Activated CD4-positive, alpha-beta memory T cell treated with anti-CD3 and anti-CD28 coated beads for 36 hours (primary cell): ENCODE measurements at regions not wholly inside any gene's neighbourhood (a gene's known extent, or its start where the extent isn't known, plus 50 kb on each side); places are given as distances from the start of the nearest gene placed in this dataset.
"Not testable (repeated sequence)": the region's sequence is repeated elsewhere in the genome, so short reads cannot be mapped to it uniquely, and the experiment has no call there.

ENCODE experiments used
- CTCF ChIA-PET: fragments of 350-600 bp; sonication (Branson Sonifier 250); formaldehyde crosslinking; loops from one replicate; lab custom pipeline; 2021; ENCODE audit warnings: antibody characterized with exemption, inconsistent platforms; lab: Charles Lee
- POLR2A ChIA-PET: fragments of 350-600 bp; sonication (Branson Sonifier 250); formaldehyde crosslinking; loops from one replicate; lab custom pipeline; 2021; ENCODE audit warnings: antibody characterized with exemption; lab: Charles Lee
- DNase-seq: peaks from one replicate; pipeline ENCODE4 v3.0.0-alpha.2; 2020
- H3K27ac Mint-ChIP-seq: one replicate; pipeline ENCODE4 v1.8.0; 2021; ENCODE audit warnings: mixed read lengths
- H3K27me3 Mint-ChIP-seq: one replicate; pipeline ENCODE4 v1.8.0; 2021; ENCODE audit warnings: mixed read lengths
- H3K36me3 Mint-ChIP-seq: one replicate; pipeline ENCODE4 v1.8.0; 2021; ENCODE audit warnings: mixed read lengths
- H3K4me1 Mint-ChIP-seq: one replicate; pipeline ENCODE4 v1.8.0; 2021; ENCODE audit warnings: low read depth, mixed read lengths
- H3K4me3 Mint-ChIP-seq: one replicate; pipeline ENCODE4 v1.8.0; 2021; ENCODE audit warnings: mild to moderate bottlenecking, mixed read lengths
- H3K9me3 Mint-ChIP-seq: one replicate; pipeline ENCODE4 v1.8.0; 2021; ENCODE audit warnings: mixed read lengths
- intact Hi-C: fragments of 100-400 bp; cut with micrococcal nuclease; formaldehyde crosslinking; loops from one replicate; pipeline ENCODE4 v1.15.1; 2023

DNA sequence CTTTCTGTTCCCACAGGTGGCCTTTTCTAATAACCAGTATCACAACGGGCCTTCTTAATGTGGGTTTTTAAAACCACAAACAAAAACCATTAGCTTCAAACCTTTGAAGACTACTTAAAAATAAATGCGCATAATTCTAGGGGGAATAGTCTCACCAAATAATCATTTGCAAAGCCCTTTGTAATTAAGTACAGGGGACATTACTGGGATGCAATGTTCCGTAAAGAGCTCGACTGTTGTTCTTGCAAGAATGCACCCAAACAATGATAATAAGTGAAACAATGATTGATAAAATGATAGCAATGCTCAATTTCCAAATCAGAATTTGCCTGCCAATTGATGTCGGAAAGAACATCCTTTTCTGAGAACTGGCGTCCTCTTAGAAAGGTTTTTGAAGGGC, 589.1 kb upstream of the ADARB2 start:
- no peak overlapping the region for H3K4me3 Mint-ChIP-seq
- ChIA-PET CTCF (no interaction called here), POLR2A (no interaction called here)
- no peak for DNase-seq
- intact Hi-C loops = no loop called here
- H3K9me3 Mint-ChIP-seq = no peaks in the 10 kb centered on the region
- no peak overlapping the region for H3K27ac Mint-ChIP-seq
- H3K36me3 Mint-ChIP-seq = no peaks in the 10 kb centered on the region
- H3K27me3 Mint-ChIP-seq = peaks cover 1% of the 10 kb centered on the region
- no peaks in the 10 kb centered on the region for H3K4me1 Mint-ChIP-seq

DNA sequence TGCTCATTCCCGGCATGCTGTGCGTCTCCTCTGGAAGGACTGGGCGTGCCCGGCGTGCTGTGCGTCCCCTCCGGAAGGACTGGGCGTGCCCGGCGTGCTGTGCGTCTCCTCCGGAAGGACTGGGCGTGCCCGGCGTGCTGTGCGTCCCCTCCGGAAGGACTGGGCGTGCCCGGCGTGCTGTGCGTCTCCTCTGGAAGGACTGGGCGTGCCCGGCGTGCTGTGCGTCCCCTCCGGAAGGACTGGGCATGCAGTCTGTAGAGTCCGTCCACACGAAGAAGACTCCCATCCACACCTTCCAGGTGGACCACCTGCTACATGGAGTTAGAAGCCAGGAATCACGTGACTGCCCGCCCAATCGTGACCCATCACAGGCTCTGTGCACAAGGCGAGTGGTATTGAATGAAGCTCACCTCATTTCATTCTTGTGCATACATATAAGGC, 577.7 kb upstream of the ADARB2 start:
- DNase-seq, H3K36me3 Mint-ChIP-seq, intact Hi-C loops, H3K27me3 Mint-ChIP-seq, H3K9me3 Mint-ChIP-seq, H3K4me1 Mint-ChIP-seq, POLR2A ChIA-PET, CTCF ChIA-PET, H3K4me3 Mint-ChIP-seq, H3K27ac Mint-ChIP-seq: not testable (repeated sequence)

DNA sequence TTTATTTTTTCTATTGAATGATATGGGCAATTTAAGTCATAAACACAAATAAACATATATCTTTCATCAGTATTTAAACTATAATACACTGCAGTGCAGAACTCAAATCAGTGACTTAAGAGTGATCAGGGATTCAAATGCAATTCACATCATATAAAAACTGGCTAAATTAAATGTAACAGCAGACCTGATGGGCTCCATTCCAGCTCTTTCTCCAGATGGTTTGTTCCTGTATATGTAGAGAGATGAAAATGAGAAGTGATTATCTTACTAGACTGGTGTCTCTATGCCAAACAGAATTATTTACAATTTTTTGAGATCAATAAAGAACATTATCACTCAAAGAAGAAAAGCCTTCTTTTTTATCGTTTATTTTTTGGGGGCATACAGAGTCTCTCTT, 568.8 kb upstream of the ADARB2 start:
- Mint-ChIP-seq H3K9me3 (no peaks in the 10 kb centered on the region), H3K4me1 (no peaks in the 10 kb centered on the region), H3K4me3 (no peak overlapping the region), H3K36me3 (no peaks in the 10 kb centered on the region), H3K27me3 (peaks cover 5% of the 10 kb centered on the region), H3K27ac (no peak overlapping the region)
- DNase-seq = no peak
- intact Hi-C loops = no loop called here
- ChIA-PET CTCF (no interaction called here), POLR2A (no interaction called here)

DNA sequence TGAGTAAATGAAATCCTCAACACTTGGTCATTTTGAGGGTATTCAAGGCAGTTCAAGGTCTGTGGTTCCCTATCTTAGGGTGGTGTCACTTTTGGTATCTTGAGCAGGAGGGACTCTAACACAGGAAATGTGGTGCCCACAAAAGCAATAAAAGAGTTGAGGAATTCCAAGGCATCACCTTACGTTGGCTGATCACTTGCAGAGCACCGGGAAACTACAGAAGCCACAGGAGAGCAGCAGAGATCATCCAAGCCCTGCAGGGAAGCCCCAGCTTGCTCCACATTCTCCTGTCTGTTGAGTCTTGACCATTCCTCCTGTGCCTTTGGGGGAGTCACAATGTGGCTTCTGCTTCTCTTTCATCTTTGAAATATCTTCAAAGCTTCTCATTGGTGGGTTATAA, 565.8 kb upstream of the ADARB2 start:
- H3K27me3 Mint-ChIP-seq = no peaks in the 10 kb centered on the region
- intact Hi-C loops = no loop called here
- no peak overlapping the region for H3K4me3 Mint-ChIP-seq
- ChIA-PET CTCF (no interaction called here), POLR2A (no interaction called here)
- DNase-seq = no peak
- no peak overlapping the region for H3K27ac Mint-ChIP-seq
- H3K4me1 Mint-ChIP-seq = no peaks in the 10 kb centered on the region
- H3K36me3 Mint-ChIP-seq = no peaks in the 10 kb centered on the region
- H3K9me3 Mint-ChIP-seq = no peaks in the 10 kb centered on the region

DNA sequence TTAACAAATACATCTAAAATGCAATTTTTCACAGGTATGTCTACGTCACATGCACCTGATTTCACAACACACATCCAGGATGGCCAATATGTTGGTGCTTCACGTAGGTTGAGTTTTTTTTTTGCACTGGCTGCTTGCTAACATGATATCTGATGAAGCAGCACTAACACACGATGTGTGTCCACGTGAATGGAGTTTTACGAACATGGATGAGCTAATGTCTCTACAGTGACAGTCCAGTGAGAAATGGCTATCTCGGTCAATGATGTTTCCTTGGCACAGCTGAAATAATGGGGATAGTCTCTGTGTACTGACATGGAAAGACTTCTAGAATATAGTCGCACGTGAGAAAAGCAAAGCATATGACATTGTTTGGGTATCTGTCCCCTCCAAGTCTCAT, 563.9 kb upstream of the ADARB2 start:
- H3K9me3 Mint-ChIP-seq = no peaks in the 10 kb centered on the region
- POLR2A ChIA-PET = no interaction called here
- H3K36me3 Mint-ChIP-seq = no peaks in the 10 kb centered on the region
- CTCF ChIA-PET = no interaction called here
- H3K27me3 Mint-ChIP-seq = no peaks in the 10 kb centered on the region
- H3K4me1 Mint-ChIP-seq = no peaks in the 10 kb centered on the region
- no peak for DNase-seq
- H3K4me3 Mint-ChIP-seq = no peak overlapping the region
- H3K27ac Mint-ChIP-seq = no peak overlapping the region
- intact Hi-C loops = no loop called here

DNA sequence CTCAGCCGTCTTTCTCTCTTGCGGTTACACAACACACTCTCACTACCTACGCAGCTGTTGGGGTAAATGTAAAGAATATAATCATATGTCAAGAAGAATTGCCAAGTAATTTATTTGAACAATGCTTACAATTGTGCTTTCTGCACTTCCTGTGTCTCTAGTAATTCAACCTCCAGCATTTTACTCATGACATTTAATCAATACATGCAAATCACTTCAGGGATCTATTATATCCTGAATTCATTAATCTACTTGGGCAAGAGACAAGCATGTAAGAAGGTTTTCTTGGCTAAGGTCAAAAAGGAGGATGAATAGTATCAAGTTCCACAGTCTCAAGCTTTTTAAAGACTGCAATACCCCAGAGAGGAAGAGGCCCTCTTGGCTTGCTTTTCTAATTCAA, 562.9 kb upstream of the ADARB2 start:
- CTCF ChIA-PET = no interaction called here
- POLR2A ChIA-PET = no interaction called here
- Mint-ChIP-seq H3K36me3 (no peaks in the 10 kb centered on the region), H3K9me3 (no peaks in the 10 kb centered on the region), H3K27ac (no peak overlapping the region), H3K27me3 (no peaks in the 10 kb centered on the region), H3K4me1 (no peaks in the 10 kb centered on the region), H3K4me3 (no peak overlapping the region)
- no peak for DNase-seq
- intact Hi-C loops = no loop called here

DNA sequence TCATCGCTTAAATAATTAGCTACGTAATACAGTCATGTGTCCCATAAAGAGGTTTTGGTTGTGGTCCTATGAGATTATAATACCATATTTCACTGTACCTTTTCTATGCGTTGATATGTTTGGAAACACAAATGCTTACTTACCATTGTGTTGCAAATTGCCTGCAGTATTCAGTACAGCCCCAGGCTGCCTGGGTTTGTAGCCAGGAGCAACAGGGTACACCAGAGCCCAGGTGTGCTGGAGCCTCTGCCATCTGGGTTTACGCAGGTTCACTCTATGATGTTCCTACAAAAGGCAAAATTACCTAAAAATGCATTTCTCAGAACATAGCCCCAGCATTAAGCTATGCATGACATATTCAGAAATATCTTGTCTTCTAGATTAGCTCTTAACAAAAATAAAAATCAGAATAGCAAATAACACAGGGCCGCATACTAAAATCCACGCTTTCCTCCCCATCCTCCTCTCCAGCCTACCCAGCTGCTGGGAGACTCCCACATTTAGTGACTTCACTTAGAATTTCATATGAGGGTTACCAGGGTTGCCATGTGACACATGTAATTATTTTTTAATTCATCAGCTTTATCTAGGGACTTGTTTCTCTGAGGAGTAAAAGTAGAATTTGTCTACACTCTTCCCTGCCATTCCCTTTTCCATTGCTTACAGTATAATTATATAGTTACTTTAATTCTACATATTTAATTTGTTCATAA, 559.0 kb upstream of the ADARB2 start:
- no peaks in the 10 kb centered on the region for H3K27me3 Mint-ChIP-seq
- intact Hi-C loops = no loop called here
- ChIA-PET CTCF (no interaction called here), POLR2A (no interaction called here)
- H3K4me3 Mint-ChIP-seq = no peak overlapping the region
- no peak for DNase-seq
- no peaks in the 10 kb centered on the region for H3K9me3 Mint-ChIP-seq
- no peaks in the 10 kb centered on the region for H3K36me3 Mint-ChIP-seq
- H3K27ac Mint-ChIP-seq = no peak overlapping the region
- no peaks in the 10 kb centered on the region for H3K4me1 Mint-ChIP-seq

DNA sequence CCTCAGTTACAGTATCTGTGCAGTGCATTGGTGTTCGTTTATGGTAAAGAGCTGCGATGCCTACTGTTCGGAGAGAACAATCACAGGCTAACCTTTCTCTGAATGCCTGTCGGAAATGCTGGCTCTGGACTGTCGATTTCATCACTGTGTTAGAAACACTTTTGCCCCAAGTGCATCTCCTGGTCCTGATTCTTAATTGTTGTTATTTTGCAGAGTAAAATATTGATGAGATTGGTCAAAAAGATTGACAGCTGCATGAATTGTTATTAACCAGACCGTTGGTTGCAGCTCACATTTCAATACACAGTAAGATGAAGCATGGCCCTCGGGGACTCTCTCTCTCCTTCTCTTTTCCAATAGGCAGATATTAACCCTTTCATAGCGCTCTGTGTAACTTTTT, 557.4 kb upstream of the ADARB2 start:
- Mint-ChIP-seq H3K27ac (no peak overlapping the region), H3K4me3 (no peak overlapping the region), H3K9me3 (no peaks in the 10 kb centered on the region), H3K36me3 (no peaks in the 10 kb centered on the region), H3K27me3 (no peaks in the 10 kb centered on the region), H3K4me1 (no peaks in the 10 kb centered on the region)
- no peak for DNase-seq
- POLR2A ChIA-PET = no interaction called here
- intact Hi-C loops = no loop called here
- CTCF ChIA-PET = no interaction called here

DNA sequence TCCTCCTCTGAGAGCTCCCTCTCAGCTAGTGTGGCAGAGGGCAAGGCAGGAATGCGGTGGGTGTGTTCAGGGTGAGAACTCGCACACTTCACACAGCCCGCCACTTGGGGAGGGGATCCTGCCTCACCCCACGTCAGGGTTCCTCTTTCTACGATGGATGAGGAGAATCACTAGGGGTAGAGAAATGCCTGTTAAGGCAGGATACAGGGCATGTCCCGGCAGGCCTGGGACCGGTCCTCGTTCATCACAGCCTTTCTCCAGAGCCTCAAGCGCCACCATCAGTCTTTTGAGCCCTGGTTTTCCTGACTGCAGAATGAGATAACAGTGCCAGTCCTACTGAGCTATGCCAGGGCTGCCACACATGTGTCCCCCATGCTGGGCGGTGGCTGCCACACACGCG, 546.7 kb upstream of the ADARB2 start:
- no peak overlapping the region for H3K27ac Mint-ChIP-seq
- DNase-seq = no peak
- intact Hi-C loops = no loop called here
- ChIA-PET CTCF (no interaction called here), POLR2A (no interaction called here)
- H3K9me3 Mint-ChIP-seq = no peaks in the 10 kb centered on the region
- no peaks in the 10 kb centered on the region for H3K27me3 Mint-ChIP-seq
- H3K4me3 Mint-ChIP-seq = no peak overlapping the region
- H3K36me3 Mint-ChIP-seq = no peaks in the 10 kb centered on the region
- no peaks in the 10 kb centered on the region for H3K4me1 Mint-ChIP-seq

DNA sequence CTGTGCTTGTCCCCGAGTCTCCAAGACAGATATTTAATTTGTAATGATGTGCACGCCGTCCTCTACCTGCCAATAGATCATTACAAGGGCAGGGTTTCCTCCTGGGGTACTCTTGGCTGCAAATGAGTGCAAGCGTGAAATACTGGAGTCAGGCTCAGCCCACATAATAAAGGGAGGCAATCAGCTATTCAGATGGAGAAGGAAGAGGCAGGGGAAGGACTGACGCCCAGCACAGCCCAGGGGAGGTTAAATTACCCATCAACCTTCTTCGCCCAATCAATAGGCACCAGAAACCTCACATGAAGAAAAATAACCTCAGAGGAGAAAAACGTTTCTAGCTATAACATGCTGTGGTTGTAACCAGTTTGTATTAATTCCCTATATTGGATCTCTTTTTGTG, 544.9 kb upstream of the ADARB2 start:
- CTCF ChIA-PET = no interaction called here
- Mint-ChIP-seq H3K4me3 (no peak overlapping the region), H3K27ac (no peak overlapping the region)

DNA sequence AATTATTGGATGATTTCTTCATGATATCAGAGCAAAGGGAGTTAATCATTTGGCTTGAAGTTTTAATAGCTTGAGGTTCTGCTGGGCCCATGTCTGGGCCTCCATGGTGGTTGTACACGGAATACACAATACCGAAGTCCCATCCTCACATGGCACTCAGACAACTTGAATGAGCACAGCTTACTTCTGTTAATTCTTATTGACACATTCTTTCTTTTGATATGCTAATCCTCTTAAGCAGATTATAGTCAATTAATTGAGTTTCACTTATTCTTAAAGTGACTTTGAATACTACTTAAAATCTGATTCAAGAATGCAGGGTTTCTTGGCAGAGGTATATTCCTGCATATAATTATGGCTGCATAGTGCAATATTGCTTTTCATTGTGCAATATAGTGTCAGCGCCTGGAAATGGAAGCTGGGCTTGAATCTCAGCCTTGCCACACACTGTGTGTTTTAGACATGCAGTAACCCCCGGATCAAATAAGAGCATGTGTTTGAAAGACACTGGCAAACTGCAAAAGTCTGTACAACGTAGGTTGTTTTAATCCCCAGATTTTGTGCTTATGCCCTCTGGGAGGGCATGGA, 543.5 kb upstream of the ADARB2 start:
- ChIA-PET POLR2A (no interaction called here), CTCF (no interaction called here)
- Mint-ChIP-seq H3K27ac (no peak overlapping the region), H3K27me3 (no peaks in the 10 kb centered on the region), H3K9me3 (no peaks in the 10 kb centered on the region), H3K4me3 (no peak overlapping the region), H3K4me1 (no peaks in the 10 kb centered on the region), H3K36me3 (no peaks in the 10 kb centered on the region)
- intact Hi-C loops = no loop called here
- DNase-seq = no peak

More for the DNA sequence above, 544.9 kb upstream of the ADARB2 start:
- Mint-ChIP-seq H3K36me3 (no peaks in the 10 kb centered on the region), H3K4me1 (no peaks in the 10 kb centered on the region), H3K9me3 (no peaks in the 10 kb centered on the region), H3K27me3 (no peaks in the 10 kb centered on the region)
- DNase-seq = no peak
- intact Hi-C loops = no loop called here
- POLR2A ChIA-PET = no interaction called here

DNA sequence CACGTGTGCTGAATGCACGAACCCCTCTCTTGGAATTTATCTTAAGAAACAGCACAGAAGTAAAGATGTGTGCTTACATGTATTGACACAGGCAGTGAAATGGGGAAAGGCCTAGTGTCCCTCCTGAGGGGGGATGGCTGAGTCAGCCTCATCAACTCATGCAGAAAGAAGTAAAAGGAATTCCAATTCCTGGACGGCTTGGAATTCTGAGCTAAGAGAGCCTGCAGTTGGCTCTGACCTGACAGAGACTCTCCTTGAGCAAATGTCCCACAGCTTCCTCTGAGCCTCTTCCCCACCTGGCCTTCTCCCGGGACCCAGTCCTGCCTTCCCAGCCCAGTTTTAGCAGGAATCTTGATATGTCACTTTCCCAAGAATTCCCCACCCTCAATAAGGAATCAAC, 542.4 kb upstream of the ADARB2 start:
- H3K36me3 Mint-ChIP-seq = no peaks in the 10 kb centered on the region
- H3K9me3 Mint-ChIP-seq = no peaks in the 10 kb centered on the region
- H3K4me1 Mint-ChIP-seq = no peaks in the 10 kb centered on the region
- intact Hi-C loops = no loop called here
- no peak overlapping the region for H3K27ac Mint-ChIP-seq
- DNase-seq = no peak
- H3K27me3 Mint-ChIP-seq = no peaks in the 10 kb centered on the region
- POLR2A ChIA-PET = no interaction called here
- CTCF ChIA-PET = no interaction called here
- H3K4me3 Mint-ChIP-seq = no peak overlapping the region

DNA sequence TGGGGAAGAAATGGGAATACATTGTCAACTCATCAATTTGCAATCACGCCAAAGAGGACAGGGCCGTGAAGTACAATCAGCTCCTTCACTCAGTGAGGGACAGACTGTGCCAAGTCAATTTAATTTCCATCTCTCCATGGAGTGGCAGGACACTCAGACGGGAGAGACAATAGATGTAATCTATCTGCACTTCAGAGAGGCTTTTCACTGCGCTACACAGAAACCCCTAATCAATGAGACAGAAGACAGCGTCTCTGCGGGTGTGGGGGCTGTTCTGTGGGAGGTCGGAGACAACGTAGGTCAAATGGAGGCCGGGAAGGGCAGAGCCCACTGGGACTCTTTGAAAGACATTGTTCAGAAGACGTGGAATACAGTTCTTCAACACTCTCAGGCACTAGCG, 541.0 kb upstream of the ADARB2 start:
- Mint-ChIP-seq H3K27ac (no peak overlapping the region), H3K9me3 (peaks cover 6% of the 10 kb centered on the region), H3K4me1 (no peaks in the 10 kb centered on the region), H3K36me3 (no peaks in the 10 kb centered on the region), H3K4me3 (no peak overlapping the region), H3K27me3 (no peaks in the 10 kb centered on the region)
- no peak for DNase-seq
- ChIA-PET POLR2A (no interaction called here), CTCF (no interaction called here)
- intact Hi-C loops = no loop called here
